ENCODE measurements at regions not wholly inside any gene's neighbourhood (a gene's known extent, or its start where the extent isn't known, plus 50 kb on each side); places are given as distances from the start of the nearest gene placed in this dataset.
"Not testable (repeated sequence)": the region's sequence is repeated elsewhere in the genome, so short reads cannot be mapped to it uniquely, and the experiment has no call there.

GRCh38 chr6:98416027-98416426 is 418.3 kb upstream of the POU3F2 start:
- H3K27me3 Mint-ChIP-seq: no peaks in the 10 kb centered on the region
- ATAC-seq (ENCODE audit: low read depth) (no peak), DNase-seq (no peak)
- no peak for TF ChIP-seq EZH2 (IDR thresholded peaks at IDR 0.05; ENCODE audit: borderline replicate concordance, insufficient read depth, low read depth, low read length, poor library complexity, severe bottlenecking)
- no peak for TF ChIP-seq CTCF (IDR thresholded peaks at IDR 0.05)
- no peaks in the 10 kb centered on the region for H3K36me3 ChIP-seq (replicated peaks in 1 of 2; ENCODE audit: control extremely low read depth in 1 of 2, control insufficient read depth in 1 of 2, extremely low read depth in 1 of 2, insufficient read depth in 2 of 2, low read length in 1 of 2)
- no peaks in the 10 kb centered on the region for H3K79me2 ChIP-seq (ENCODE audit: control insufficient read depth, insufficient read depth, low read length)
- H3K27ac Mint-ChIP-seq: no peak overlapping the region
- H3K4me3 ChIP-seq (ENCODE audit: control extremely low read depth in 1 of 5, extremely low read depth in 1 of 5, insufficient read depth in 1 of 5, low read depth in 2 of 5, low read length in 4 of 5): no peak overlapping the region
- H3K9ac ChIP-seq (ENCODE audit: low read length): no peak overlapping the region
- ChIA-PET POLR2A (no interaction called here), CTCF (no interaction called here)
- no peaks in the 10 kb centered on the region for H3K4me1 ChIP-seq (ENCODE audit: control insufficient read depth in 2 of 2, insufficient read depth in 2 of 2, low read length in 2 of 2)
- H2AFZ ChIP-seq (ENCODE audit: insufficient read depth, low read depth, low read length, poor library complexity, severe bottlenecking): no peak overlapping the region
- H4K20me1 ChIP-seq (ENCODE audit: control insufficient read depth, insufficient read depth, low read length, poor library complexity, severe bottlenecking): no peaks in the 10 kb centered on the region
- no peaks in the 10 kb centered on the region for H3K4me1 Mint-ChIP-seq
- H3K9me3 ChIP-seq (ENCODE audit: control extremely low read depth in 1 of 3, control insufficient read depth in 2 of 3, insufficient read depth in 1 of 3, low read length in 2 of 3): no peaks in the 10 kb centered on the region
- intact Hi-C loops (cut with micrococcal nuclease): no loop called here
- no peaks in the 10 kb centered on the region for H3K9me3 Mint-ChIP-seq (ENCODE audit: insufficient read depth)
- H3K4me2 ChIP-seq (replicated peaks; ENCODE audit: low read depth, low read length, poor library complexity, severe bottlenecking): no peak overlapping the region
- WGBS (ENCODE audit: insufficient coverage): 33% methylated on average over 1 of the region's 2 CpGs
- no peak overlapping the region for H3K4me3 Mint-ChIP-seq
- no peak overlapping the region for H3K27ac ChIP-seq (ENCODE audit: low read length in 2 of 2)
- no peaks in the 10 kb centered on the region for H3K27me3 ChIP-seq (replicated peaks in 1 of 4; ENCODE audit: control extremely low read depth in 1 of 4, control insufficient read depth in 3 of 4, insufficient read depth in 4 of 4, low read length in 3 of 4)

GRCh38 chr6:98416497-98417158 is 417.7 kb upstream of the POU3F2 start:
- H3K4me3 Mint-ChIP-seq; H2AFZ ChIP-seq (ENCODE audit: insufficient read depth, low read depth, low read length, poor library complexity, severe bottlenecking); H3K79me2 ChIP-seq (ENCODE audit: control insufficient read depth, insufficient read depth, low read length); H3K4me3 ChIP-seq (ENCODE audit: control extremely low read depth in 1 of 5, extremely low read depth in 1 of 5, insufficient read depth in 1 of 5, low read depth in 2 of 5, low read length in 4 of 5); intact Hi-C loops (cut with micrococcal nuclease); H3K4me1 ChIP-seq (ENCODE audit: control insufficient read depth in 2 of 2, insufficient read depth in 2 of 2, low read length in 2 of 2); H3K27me3 Mint-ChIP-seq; H3K9me3 Mint-ChIP-seq (ENCODE audit: insufficient read depth); DNase-seq; H3K27ac Mint-ChIP-seq; H3K9me3 ChIP-seq (ENCODE audit: control extremely low read depth in 1 of 3, control insufficient read depth in 2 of 3, insufficient read depth in 1 of 3, low read length in 2 of 3); H3K9ac ChIP-seq (ENCODE audit: low read length); H3K27me3 ChIP-seq (replicated peaks in 1 of 4; ENCODE audit: control extremely low read depth in 1 of 4, control insufficient read depth in 3 of 4, insufficient read depth in 4 of 4, low read length in 3 of 4); H3K4me2 ChIP-seq (replicated peaks; ENCODE audit: low read depth, low read length, poor library complexity, severe bottlenecking); H3K27ac ChIP-seq (ENCODE audit: low read length in 2 of 2); H3K36me3 ChIP-seq (replicated peaks in 1 of 2; ENCODE audit: control extremely low read depth in 1 of 2, control insufficient read depth in 1 of 2, extremely low read depth in 1 of 2, insufficient read depth in 2 of 2, low read length in 1 of 2); H3K4me1 Mint-ChIP-seq; POLR2A ChIA-PET; H4K20me1 ChIP-seq (ENCODE audit: control insufficient read depth, insufficient read depth, low read length, poor library complexity, severe bottlenecking); ATAC-seq (ENCODE audit: low read depth); CTCF ChIA-PET: not testable (repeated sequence)
- 100% methylated on average over 4 of the region's 30 CpGs for WGBS (ENCODE audit: insufficient coverage)

Data from B cell (primary cell).